Natural killer cell treated with Interleukin-12 subunit alpha and Interleukin-12 subunit beta and Interleukin-15 and Interleukin-18, amount 100 ng/mL, for 72 hours (primary cell): ENCODE measurements at regions not wholly inside any gene's neighbourhood (a gene's known extent, or its start where the extent isn't known, plus 50 kb on each side); places are given as distances from the start of the nearest gene placed in this dataset.
"Not testable (repeated sequence)": the region's sequence is repeated elsewhere in the genome, so short reads cannot be mapped to it uniquely, and the experiment has no call there.

Source experiments
- ATAC-seq, 2 donors: fragments of 150-1000 bp; cut with Tn5 transposase in 1 of 2; sonication (Bioruptor Pico), chemical (Tn5 transposase) in 1 of 2; 2 replicates each; pipeline ENCODE4 v1.10.0; 2021
- DNase-seq: peaks from one replicate; pipeline ENCODE4 v3.0.0; 2022; ENCODE audit warnings: low spot score
- H3K27ac Mint-ChIP-seq, 2 donors: 1 replicate in 1 of 2; 2 replicates in 1 of 2; pipeline ENCODE4 v1.8.0; 2022; ENCODE audit warnings: mixed read lengths in 2 of 2, mild to moderate bottlenecking in 1 of 2, moderate library complexity in 1 of 2
- H3K27me3 Mint-ChIP-seq, 2 donors: 1 replicate in 1 of 2; 2 replicates in 1 of 2; pipeline ENCODE4 v1.8.0; 2022; ENCODE audit warnings: mixed read lengths in 2 of 2
- H3K36me3 Mint-ChIP-seq: one replicate; pipeline ENCODE4 v1.8.0; 2022; ENCODE audit warnings: mixed read lengths
- H3K4me1 Mint-ChIP-seq, 2 donors: 1 replicate in 1 of 2; 2 replicates in 1 of 2; pipeline ENCODE4 v1.8.0; 2022; ENCODE audit warnings: low read depth in 2 of 2, mixed read lengths in 2 of 2, mild to moderate bottlenecking in 1 of 2
- H3K4me3 Mint-ChIP-seq: one replicate; pipeline ENCODE4 v1.8.0; 2022; ENCODE audit warnings: mixed read lengths
- H3K9me3 Mint-ChIP-seq: 2 replicates; pipeline ENCODE4 v1.8.0; 2022; ENCODE audit warnings: mixed read lengths

GRCh38 chr18:14392604-14393003 lies 150.8 kb downstream of the POTEC start:
- DNase-seq, H3K4me1 Mint-ChIP-seq, H3K9me3 Mint-ChIP-seq, ATAC-seq, H3K4me3 Mint-ChIP-seq, H3K27ac Mint-ChIP-seq, H3K27me3 Mint-ChIP-seq, H3K36me3 Mint-ChIP-seq: not testable (repeated sequence)

GRCh38 chr18:14384961-14385360 lies 158.4 kb downstream of the POTEC start:
- DNase-seq, H3K9me3 Mint-ChIP-seq, H3K27ac Mint-ChIP-seq, H3K36me3 Mint-ChIP-seq, H3K4me3 Mint-ChIP-seq, ATAC-seq, H3K27me3 Mint-ChIP-seq, H3K4me1 Mint-ChIP-seq: not testable (repeated sequence)

- not testable (repeated sequence) for DNase-seq, H3K4me3 Mint-ChIP-seq, H3K9me3 Mint-ChIP-seq, H3K27ac Mint-ChIP-seq, H3K27me3 Mint-ChIP-seq, H3K36me3 Mint-ChIP-seq, H3K4me1 Mint-ChIP-seq, ATAC-seq
Measured at GRCh38 chr18:14382666-14383065, 160.7 kb downstream of the POTEC start.

GRCh38 chr18:14379489-14379888 lies 163.9 kb downstream of the POTEC start:
- not testable (repeated sequence) for DNase-seq, ATAC-seq, H3K27ac Mint-ChIP-seq, H3K36me3 Mint-ChIP-seq, H3K4me3 Mint-ChIP-seq, H3K9me3 Mint-ChIP-seq, H3K4me1 Mint-ChIP-seq
- H3K27me3 Mint-ChIP-seq, result peaks cover 0 to 11% of the 10 kb centered on the region in 2 donors

GRCh38 chr18:14378376-14378775 lies 165.0 kb downstream of the POTEC start:
- not testable (repeated sequence) for H3K4me1 Mint-ChIP-seq, ATAC-seq, H3K27ac Mint-ChIP-seq, DNase-seq, H3K36me3 Mint-ChIP-seq, H3K4me3 Mint-ChIP-seq, H3K9me3 Mint-ChIP-seq
- H3K27me3 Mint-ChIP-seq, result peaks cover 0 to 11% of the 10 kb centered on the region in 2 donors

GRCh38 chr18:14361346-14361745 lies 182.1 kb downstream of the POTEC start:
- not testable (repeated sequence) for DNase-seq, H3K9me3 Mint-ChIP-seq, H3K36me3 Mint-ChIP-seq, H3K27ac Mint-ChIP-seq, ATAC-seq, H3K4me3 Mint-ChIP-seq, H3K27me3 Mint-ChIP-seq, H3K4me1 Mint-ChIP-seq

- H3K9me3 Mint-ChIP-seq, DNase-seq, ATAC-seq, H3K27ac Mint-ChIP-seq, H3K4me3 Mint-ChIP-seq, H3K4me1 Mint-ChIP-seq, H3K36me3 Mint-ChIP-seq: not testable (repeated sequence)
- peaks cover 15 to 17% of the 10 kb centered on the region in 2 donors for H3K27me3 Mint-ChIP-seq
Measured at GRCh38 chr18:14357553-14358297, 185.7 kb downstream of the POTEC start.

GRCh38 chr18:14342170-14342569 lies 201.2 kb downstream of the POTEC start:
- H3K27me3 Mint-ChIP-seq, H3K36me3 Mint-ChIP-seq, H3K9me3 Mint-ChIP-seq, H3K4me3 Mint-ChIP-seq, DNase-seq, H3K4me1 Mint-ChIP-seq, ATAC-seq, H3K27ac Mint-ChIP-seq: not testable (repeated sequence)

- not testable (repeated sequence) for H3K27me3 Mint-ChIP-seq, H3K9me3 Mint-ChIP-seq, H3K4me3 Mint-ChIP-seq, H3K27ac Mint-ChIP-seq, ATAC-seq, DNase-seq, H3K36me3 Mint-ChIP-seq
- peaks cover 18 to 19% of the 10 kb centered on the region in 2 donors for H3K4me1 Mint-ChIP-seq
Measured at GRCh38 chr18:14336017-14336416, 203.8 kb upstream of the ZNF519 start.

GRCh38 chr18:14321217-14321616 lies 189.0 kb upstream of the ZNF519 start:
- not testable (repeated sequence) for ATAC-seq, H3K27me3 Mint-ChIP-seq

GRCh38 chr18:14301255-14301654 lies 169.0 kb upstream of the ZNF519 start:
- H3K36me3 Mint-ChIP-seq, H3K27ac Mint-ChIP-seq, H3K9me3 Mint-ChIP-seq, H3K4me3 Mint-ChIP-seq, DNase-seq, H3K27me3 Mint-ChIP-seq, H3K4me1 Mint-ChIP-seq, ATAC-seq: not testable (repeated sequence)

More at GRCh38 chr18:14321217-14321616, 189.0 kb upstream of the ZNF519 start:
- H3K36me3 Mint-ChIP-seq, DNase-seq, H3K4me3 Mint-ChIP-seq, H3K4me1 Mint-ChIP-seq, H3K27ac Mint-ChIP-seq, H3K9me3 Mint-ChIP-seq: not testable (repeated sequence)

GRCh38 chr18:14295081-14295480 lies 162.8 kb upstream of the ZNF519 start:
- not testable (repeated sequence) for H3K27me3 Mint-ChIP-seq, H3K36me3 Mint-ChIP-seq, H3K4me1 Mint-ChIP-seq, DNase-seq, H3K27ac Mint-ChIP-seq, H3K4me3 Mint-ChIP-seq, H3K9me3 Mint-ChIP-seq, ATAC-seq

- no peak overlapping the region for H3K27ac Mint-ChIP-seq
- no peak overlapping the region for H3K4me3 Mint-ChIP-seq
- no peaks in the 10 kb centered on the region for H3K36me3 Mint-ChIP-seq
- DNase-seq, result no peak
- H3K9me3 Mint-ChIP-seq, result no peaks in the 10 kb centered on the region
- H3K4me1 Mint-ChIP-seq, result peaks cover 0 to 3% of the 10 kb centered on the region in 2 donors
- peaks cover 0 to 5% of the 10 kb centered on the region in 2 donors for H3K27me3 Mint-ChIP-seq
- no peak for ATAC-seq
Measured at GRCh38 chr18:14285053-14285452, 152.8 kb upstream of the ZNF519 start.

GRCh38 chr18:14275391-14275790 lies 143.2 kb upstream of the ZNF519 start:
- H3K27ac Mint-ChIP-seq, H3K9me3 Mint-ChIP-seq, DNase-seq, H3K36me3 Mint-ChIP-seq, H3K4me1 Mint-ChIP-seq, H3K27me3 Mint-ChIP-seq, ATAC-seq, H3K4me3 Mint-ChIP-seq: not testable (repeated sequence)
